Activated CD4-positive, alpha-beta memory T cell treated with anti-CD3 and anti-CD28 coated beads for 36 hours (primary cell): ENCODE measurements at regions not wholly inside any gene's neighbourhood (a gene's known extent, or its start where the extent isn't known, plus 50 kb on each side); places are given as distances from the start of the nearest gene placed in this dataset.

Experiments used
- CTCF ChIA-PET: fragments of 350-600 bp; sonication (Branson Sonifier 250); formaldehyde crosslinking; loops from one replicate; lab custom pipeline; 2021; ENCODE audit warnings: antibody characterized with exemption, inconsistent platforms; lab: Charles Lee
- POLR2A ChIA-PET: fragments of 350-600 bp; sonication (Branson Sonifier 250); formaldehyde crosslinking; loops from one replicate; lab custom pipeline; 2021; ENCODE audit warnings: antibody characterized with exemption; lab: Charles Lee
- DNase-seq: peaks from one replicate; pipeline ENCODE4 v3.0.0-alpha.2; 2020
- H3K27ac Mint-ChIP-seq: one replicate; pipeline ENCODE4 v1.8.0; 2021; ENCODE audit warnings: mixed read lengths
- H3K27me3 Mint-ChIP-seq: one replicate; pipeline ENCODE4 v1.8.0; 2021; ENCODE audit warnings: mixed read lengths
- H3K36me3 Mint-ChIP-seq: one replicate; pipeline ENCODE4 v1.8.0; 2021; ENCODE audit warnings: mixed read lengths
- H3K4me1 Mint-ChIP-seq: one replicate; pipeline ENCODE4 v1.8.0; 2021; ENCODE audit warnings: low read depth, mixed read lengths
- H3K4me3 Mint-ChIP-seq: one replicate; pipeline ENCODE4 v1.8.0; 2021; ENCODE audit warnings: mild to moderate bottlenecking, mixed read lengths
- H3K9me3 Mint-ChIP-seq: one replicate; pipeline ENCODE4 v1.8.0; 2021; ENCODE audit warnings: mixed read lengths
- intact Hi-C: fragments of 100-400 bp; cut with micrococcal nuclease; formaldehyde crosslinking; loops from one replicate; pipeline ENCODE4 v1.15.1; 2023

GRCh38 chr2:56109994-56110393 lies 73.8 kb upstream of the CCDC85A start:
- CTCF ChIA-PET = no interaction called here

DNA sequence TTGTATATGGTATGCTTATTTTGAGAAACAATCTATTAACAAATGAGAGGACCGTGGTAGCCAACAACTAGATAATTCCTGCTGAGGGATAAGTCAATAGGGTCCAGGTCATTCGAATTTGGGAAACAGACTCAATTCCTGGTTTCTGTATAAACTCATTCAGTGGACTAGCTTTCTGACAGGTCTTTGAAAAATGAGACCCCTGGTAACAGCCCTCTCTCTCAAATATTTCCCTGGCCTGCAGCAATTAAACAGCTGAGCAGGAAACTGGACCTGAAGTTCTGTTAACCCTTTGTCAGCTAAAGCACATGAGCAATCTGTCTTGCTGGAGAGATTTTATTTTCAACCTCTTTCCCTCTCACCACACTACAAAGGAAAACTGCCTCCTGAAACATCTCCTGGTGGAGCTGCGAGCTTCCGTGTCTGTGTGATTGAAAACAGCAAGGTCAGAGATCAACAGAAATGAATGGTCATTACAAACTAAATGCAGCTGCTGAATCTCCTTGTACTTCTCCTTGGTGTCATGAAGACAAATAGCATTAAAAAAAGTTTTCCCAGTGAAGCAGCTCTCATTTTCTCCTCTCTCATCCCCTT lies 70.3 kb upstream of the CCDC85A start:
- intact Hi-C loops = no loop called here
- POLR2A ChIA-PET = no interaction called here
- CTCF ChIA-PET = no interaction called here
- H3K4me3 Mint-ChIP-seq = no peak overlapping the region
- H3K4me1 Mint-ChIP-seq = no peaks in the 10 kb centered on the region
- no peak overlapping the region for H3K27ac Mint-ChIP-seq
- H3K36me3 Mint-ChIP-seq = no peaks in the 10 kb centered on the region
- DNase-seq = no peak
- no peaks in the 10 kb centered on the region for H3K27me3 Mint-ChIP-seq
- peaks cover 2% of the 10 kb centered on the region for H3K9me3 Mint-ChIP-seq

More at GRCh38 chr2:56109994-56110393, 73.8 kb upstream of the CCDC85A start:
- POLR2A ChIA-PET = no interaction called here
- no peaks in the 10 kb centered on the region for H3K27me3 Mint-ChIP-seq
- DNase-seq = no peak
- H3K27ac Mint-ChIP-seq = no peak overlapping the region
- no peak overlapping the region for H3K4me3 Mint-ChIP-seq
- intact Hi-C loops = no loop called here
- H3K4me1 Mint-ChIP-seq = no peaks in the 10 kb centered on the region
- H3K9me3 Mint-ChIP-seq = no peaks in the 10 kb centered on the region
- no peaks in the 10 kb centered on the region for H3K36me3 Mint-ChIP-seq

DNA sequence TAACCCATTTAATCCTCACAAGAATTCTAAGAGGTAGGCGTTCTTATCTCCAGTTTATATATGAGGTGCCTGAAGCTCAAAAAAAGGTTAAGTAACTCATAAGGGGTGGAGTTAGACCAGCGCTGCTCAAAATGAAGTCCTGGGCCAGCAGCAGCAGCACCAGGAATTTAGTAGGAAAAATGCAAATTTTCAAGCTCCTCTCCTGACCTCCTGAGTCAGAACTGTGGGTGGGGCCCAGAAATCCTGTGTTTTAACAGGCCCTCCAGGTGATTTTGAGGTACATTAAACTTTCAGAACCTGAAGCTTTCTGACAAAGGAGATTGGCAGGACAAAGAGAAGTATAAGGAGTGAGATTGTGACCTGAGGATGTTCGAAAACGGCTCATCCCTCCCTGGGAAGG lies 66.0 kb upstream of the CCDC85A start:
- Mint-ChIP-seq H3K36me3 (no peaks in the 10 kb centered on the region), H3K4me3 (no peak overlapping the region), H3K27ac (no peak overlapping the region), H3K4me1 (no peaks in the 10 kb centered on the region), H3K9me3 (peaks cover 2% of the 10 kb centered on the region), H3K27me3 (no peaks in the 10 kb centered on the region)
- CTCF ChIA-PET = no interaction called here
- intact Hi-C loops = no loop called here
- POLR2A ChIA-PET = no interaction called here
- no peak for DNase-seq

DNA sequence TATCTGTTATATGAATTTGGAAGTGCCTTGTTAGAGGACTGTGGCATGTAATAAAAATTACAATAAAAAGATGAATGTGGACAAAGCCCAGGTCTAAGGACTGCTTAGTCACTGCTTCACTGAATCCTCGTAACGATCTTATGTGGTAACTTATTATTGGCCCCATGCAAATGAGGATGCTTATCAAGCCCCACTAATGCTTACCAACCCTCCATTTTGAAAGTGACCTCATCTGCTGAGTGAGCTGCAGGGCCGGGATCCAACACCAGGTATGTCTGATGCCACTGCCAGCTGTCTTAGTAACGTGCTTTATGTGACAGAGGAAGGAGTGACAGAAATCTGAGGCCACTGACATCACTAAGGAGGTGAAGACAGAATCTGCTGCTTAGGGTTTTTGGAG lies 65.3 kb upstream of the CCDC85A start:
- CTCF ChIA-PET = no interaction called here
- Mint-ChIP-seq H3K4me3 (no peak overlapping the region), H3K36me3 (no peaks in the 10 kb centered on the region), H3K4me1 (no peaks in the 10 kb centered on the region), H3K9me3 (peaks cover 2% of the 10 kb centered on the region), H3K27me3 (no peaks in the 10 kb centered on the region), H3K27ac (no peak overlapping the region)
- POLR2A ChIA-PET = no interaction called here
- no peak for DNase-seq
- intact Hi-C loops = no loop called here

DNA sequence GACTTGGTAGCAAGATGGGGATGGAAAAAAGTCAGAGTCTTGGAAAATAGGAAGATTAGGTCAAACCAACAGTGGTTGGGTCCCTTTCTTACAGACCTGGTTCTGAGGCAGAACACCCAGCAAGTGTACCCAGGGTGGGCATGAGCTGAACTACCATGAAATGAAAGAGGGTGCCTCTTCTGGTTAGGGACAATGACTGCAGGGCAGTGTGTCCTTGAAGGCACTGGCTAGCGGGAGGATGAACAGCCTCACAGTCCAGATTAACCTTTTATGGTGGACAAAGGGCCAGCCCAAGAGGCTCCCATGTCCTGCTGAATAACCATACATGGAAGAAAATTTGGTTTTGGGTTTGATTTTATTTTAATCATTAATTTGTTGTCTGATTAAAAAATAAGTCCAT lies 61.8 kb upstream of the CCDC85A start:
- Mint-ChIP-seq H3K4me1 (no peaks in the 10 kb centered on the region), H3K9me3 (no peaks in the 10 kb centered on the region), H3K36me3 (no peaks in the 10 kb centered on the region), H3K27me3 (no peaks in the 10 kb centered on the region), H3K4me3 (no peak overlapping the region), H3K27ac (no peak overlapping the region)
- intact Hi-C loops = no loop called here
- DNase-seq = no peak
- CTCF ChIA-PET = no interaction called here
- POLR2A ChIA-PET = no interaction called here

DNA sequence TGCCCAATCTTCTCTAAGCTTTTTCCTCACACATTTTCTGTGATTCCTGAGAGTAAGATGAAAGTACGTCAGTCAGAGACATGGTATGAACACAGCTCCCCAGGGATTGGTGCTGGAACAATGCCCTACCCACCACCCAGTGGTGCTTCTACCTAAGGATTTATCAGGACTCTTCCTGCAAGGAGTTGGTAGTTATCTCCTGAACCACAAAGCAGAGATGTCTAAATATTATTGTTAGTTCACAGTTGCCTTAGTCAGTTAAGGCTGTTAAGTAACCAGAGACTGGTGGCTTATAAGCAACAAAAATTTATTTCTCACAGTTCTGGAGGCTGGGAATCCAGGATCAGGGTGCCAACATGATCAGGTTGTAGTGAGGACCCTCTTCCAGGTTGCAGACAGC lies 60.3 kb upstream of the CCDC85A start:
- no peak for DNase-seq
- POLR2A ChIA-PET = no interaction called here
- Mint-ChIP-seq H3K36me3 (no peaks in the 10 kb centered on the region), H3K27ac (no peak overlapping the region), H3K4me3 (no peak overlapping the region), H3K27me3 (no peaks in the 10 kb centered on the region), H3K4me1 (no peaks in the 10 kb centered on the region), H3K9me3 (no peaks in the 10 kb centered on the region)
- intact Hi-C loops = no loop called here
- CTCF ChIA-PET = no interaction called here

GRCh38 chr2:56127010-56127409 lies 56.8 kb upstream of the CCDC85A start:
- intact Hi-C loops = no loop called here
- H3K36me3 Mint-ChIP-seq = no peaks in the 10 kb centered on the region
- no peaks in the 10 kb centered on the region for H3K9me3 Mint-ChIP-seq
- H3K4me1 Mint-ChIP-seq = no peaks in the 10 kb centered on the region
- no peaks in the 10 kb centered on the region for H3K27me3 Mint-ChIP-seq
- H3K27ac Mint-ChIP-seq = no peak overlapping the region
- POLR2A ChIA-PET = no interaction called here
- DNase-seq = no peak
- H3K4me3 Mint-ChIP-seq = no peak overlapping the region
- CTCF ChIA-PET = no interaction called here

DNA sequence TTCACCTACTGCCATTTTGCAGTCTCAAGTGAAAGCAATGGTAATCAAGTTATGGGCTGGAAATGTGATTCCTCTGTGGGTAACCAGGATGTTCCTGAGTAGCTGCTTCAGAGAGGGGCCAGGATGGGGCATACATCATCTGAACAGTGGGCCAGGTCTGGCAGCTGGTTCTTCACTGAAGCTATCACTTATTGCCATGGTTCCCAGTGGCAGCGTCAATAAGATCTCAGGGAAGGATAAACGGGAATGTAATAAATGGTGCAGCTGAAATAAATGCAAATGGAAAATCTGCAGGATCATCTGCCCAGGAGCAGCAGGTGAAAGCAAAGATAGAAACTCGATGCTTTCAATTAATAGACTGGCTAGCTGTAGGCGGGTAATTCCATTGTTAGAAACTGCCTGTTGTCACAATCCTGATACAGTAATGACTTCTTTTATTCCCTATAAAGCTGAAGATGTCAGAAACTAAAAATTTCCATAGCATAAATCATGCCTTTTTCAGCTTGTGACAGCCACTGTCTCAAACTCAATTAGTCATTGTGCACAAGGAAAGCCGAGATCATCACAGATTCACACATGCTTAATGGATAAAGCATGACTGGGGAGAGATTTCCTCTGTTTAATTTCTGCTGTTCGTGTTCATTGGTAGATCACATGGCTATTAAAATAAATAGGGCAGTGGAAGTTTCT lies 56.2 kb upstream of the CCDC85A start:
- no peak overlapping the region for H3K4me3 Mint-ChIP-seq
- POLR2A ChIA-PET = no interaction called here
- H3K36me3 Mint-ChIP-seq = no peaks in the 10 kb centered on the region

GRCh38 chr2:56128235-56128634 lies 55.6 kb upstream of the CCDC85A start:
- POLR2A ChIA-PET = no interaction called here
- Mint-ChIP-seq H3K36me3 (no peaks in the 10 kb centered on the region), H3K4me3 (no peak overlapping the region), H3K4me1 (no peaks in the 10 kb centered on the region), H3K27me3 (no peaks in the 10 kb centered on the region), H3K27ac (no peak overlapping the region), H3K9me3 (no peaks in the 10 kb centered on the region)
- no peak for DNase-seq
- intact Hi-C loops = no loop called here
- CTCF ChIA-PET = no interaction called here

More for the DNA sequence above, 56.2 kb upstream of the CCDC85A start:
- intact Hi-C loops = no loop called here
- DNase-seq = no peak
- no peak overlapping the region for H3K27ac Mint-ChIP-seq
- H3K9me3 Mint-ChIP-seq = no peaks in the 10 kb centered on the region
- no peaks in the 10 kb centered on the region for H3K4me1 Mint-ChIP-seq
- CTCF ChIA-PET = no interaction called here
- H3K27me3 Mint-ChIP-seq = no peaks in the 10 kb centered on the region

DNA sequence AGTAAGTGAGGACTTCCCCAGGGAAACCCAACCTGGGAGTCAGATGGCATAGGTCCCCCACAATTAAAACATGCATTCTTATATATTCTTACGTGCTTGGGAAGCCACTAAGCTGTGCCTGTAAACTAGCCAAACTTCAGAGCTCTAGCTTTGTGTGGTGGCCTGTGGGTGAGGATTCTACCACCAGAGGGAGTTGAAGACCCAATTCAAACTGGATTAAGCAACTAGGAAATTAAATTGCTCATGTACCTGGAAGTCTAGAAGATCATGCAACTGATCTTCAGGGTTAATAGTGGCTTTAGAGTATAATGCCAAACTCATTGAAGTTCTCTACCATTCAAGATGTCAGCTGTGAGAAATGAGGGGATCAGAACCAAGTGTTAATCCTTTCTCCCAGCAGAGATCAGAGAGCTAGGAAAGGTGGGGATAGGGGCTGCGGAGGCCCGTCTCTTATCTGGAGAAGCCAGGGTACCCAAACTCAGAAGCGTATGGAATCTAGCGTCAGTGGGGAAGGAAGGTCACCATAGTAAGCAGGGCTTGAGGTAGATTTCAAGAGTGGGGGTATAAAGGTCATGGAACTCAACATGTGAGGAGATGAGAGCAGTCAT lies 53.2 kb upstream of the CCDC85A start:
- CTCF ChIA-PET = no interaction called here
- no peak overlapping the region for H3K4me3 Mint-ChIP-seq
- no peaks in the 10 kb centered on the region for H3K4me1 Mint-ChIP-seq
- no peaks in the 10 kb centered on the region for H3K36me3 Mint-ChIP-seq
- DNase-seq = no peak
- H3K27ac Mint-ChIP-seq = no peak overlapping the region
- POLR2A ChIA-PET = no interaction called here
- no peaks in the 10 kb centered on the region for H3K27me3 Mint-ChIP-seq
- no peaks in the 10 kb centered on the region for H3K9me3 Mint-ChIP-seq
- intact Hi-C loops = loop anchor here (5.0 kb wide), 1 partner anchor 1387 kb away; no protein-coding TSS in a partner anchor

DNA sequence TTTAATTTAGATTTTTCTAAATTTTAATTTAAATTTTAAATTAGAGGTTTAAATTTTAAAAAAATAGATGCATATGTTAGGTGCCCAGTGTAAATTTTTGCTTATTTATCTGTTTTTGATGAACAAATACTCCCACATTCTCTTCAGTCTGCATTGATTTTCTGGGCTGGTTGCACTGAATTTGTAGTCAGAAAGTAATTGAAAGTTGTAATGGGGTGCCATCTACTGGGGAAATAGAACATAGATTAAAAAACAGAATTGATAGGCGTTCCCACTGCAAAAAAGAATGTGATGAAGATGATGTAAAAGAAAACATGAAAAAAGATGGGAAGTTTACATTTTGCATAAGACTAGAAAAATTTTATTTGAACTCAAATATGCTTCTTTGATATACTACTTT lies 51.7 kb upstream of the CCDC85A start:
- H3K27ac Mint-ChIP-seq = no peak overlapping the region
- CTCF ChIA-PET = no interaction called here
- DNase-seq = no peak
- H3K4me1 Mint-ChIP-seq = no peaks in the 10 kb centered on the region
- POLR2A ChIA-PET = no interaction called here
- H3K27me3 Mint-ChIP-seq = no peaks in the 10 kb centered on the region
- intact Hi-C loops = loop anchor here (1.0 to 5.0 kb wide), 2 partner anchors 414 to 1385 kb away; no protein-coding TSS in a partner anchor
- no peaks in the 10 kb centered on the region for H3K36me3 Mint-ChIP-seq
- H3K4me3 Mint-ChIP-seq = no peak overlapping the region
- no peaks in the 10 kb centered on the region for H3K9me3 Mint-ChIP-seq

DNA sequence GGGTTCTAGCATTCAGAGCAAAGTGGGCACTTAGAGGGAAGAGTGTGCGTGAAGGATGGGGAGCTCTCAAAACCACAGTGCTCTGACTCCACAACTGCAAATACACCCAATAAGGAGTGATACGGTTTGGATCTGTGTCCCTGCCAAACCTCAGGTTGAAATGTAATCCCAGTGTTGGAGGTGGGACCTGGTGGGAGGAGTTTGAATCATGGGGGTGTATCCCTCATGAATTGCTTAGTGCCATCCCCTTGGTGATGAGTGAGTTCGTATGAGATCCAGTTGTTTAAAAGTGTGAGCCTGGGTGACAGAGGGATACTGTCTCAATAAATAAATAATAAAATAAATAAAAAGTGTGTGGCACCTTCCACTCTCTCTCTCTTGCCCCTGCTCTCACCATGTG lies 50.3 kb upstream of the CCDC85A start:
- H3K36me3 Mint-ChIP-seq = no peaks in the 10 kb centered on the region

More for the DNA sequence above, 50.3 kb upstream of the CCDC85A start:
- intact Hi-C loops = loop anchor here (5.0 kb wide), 1 partner anchor 1384 kb away; no protein-coding TSS in a partner anchor
- Mint-ChIP-seq H3K27ac (no peak overlapping the region), H3K4me3 (no peak overlapping the region), H3K27me3 (no peaks in the 10 kb centered on the region), H3K9me3 (no peaks in the 10 kb centered on the region), H3K4me1 (no peaks in the 10 kb centered on the region)
- POLR2A ChIA-PET = no interaction called here
- DNase-seq = no peak
- CTCF ChIA-PET = interaction anchor here (0.7 kb wide), 1 partner anchor 14 kb away, joined by 4 read pairs; no protein-coding TSS in a partner anchor
